ENCODE measurements at regions not wholly inside any gene's neighbourhood (a gene's known extent, or its start where the extent isn't known, plus 50 kb on each side); places are given as distances from the start of the nearest gene placed in this dataset.

- TF ChIP-seq CTCF (IDR thresholded peaks at IDR 0.05; ENCODE audit: low read length) (no peak), EZH2 (IDR thresholded peaks at IDR 0.05; ENCODE audit: borderline replicate concordance, low read length) (no peak)
These were observed 700.8 kb downstream of the RFPL4B start for GRCh38 chr6:113047932-113048331.
